MM.1S (cell line): ENCODE measurements at regions not wholly inside any gene's neighbourhood (a gene's known extent, or its start where the extent isn't known, plus 50 kb on each side); places are given as distances from the start of the nearest gene placed in this dataset.

Experiments
- CTCF ChIP-seq: fragments of 300-600 bp; sonication (generic); IDR thresholded peaks from 2 replicates; pipeline ENCODE4 v1.5.1; 2016; ENCODE audit warnings: antibody characterized with exemption, low read length, mixed read lengths
- EZH2 ChIP-seq: fragments of 300-600 bp; sonication (generic); optimal IDR thresholded peaks from 2 replicates; pipeline ENCODE3; 2017; ENCODE audit warnings: low read depth, mild to moderate bottlenecking, antibody characterized with exemption, low read length, mixed read lengths
- EZH2phosphoT487 ChIP-seq: fragments of 300-600 bp; sonication (generic); IDR thresholded peaks from 2 replicates; pipeline ENCODE4 v1.6.1; 2018; ENCODE audit warnings: antibody characterized with exemption, low read length

GRCh38 chr5:174614500-174615135 lies 109.8 kb upstream of the MSX2 start:
- TF ChIP-seq CTCF (no peak), EZH2 (no peak), EZH2phosphoT487 (no peak)
